Glutamatergic neuron (in vitro differentiated cells): ENCODE measurements at regions not wholly inside any gene's neighbourhood (a gene's known extent, or its start where the extent isn't known, plus 50 kb on each side); places are given as distances from the start of the nearest gene placed in this dataset.

Source experiments
- DNase-seq: peaks from one replicate; pipeline ENCODE4 v3.0.0; 2022
- H3K27ac Mint-ChIP-seq: one replicate; pipeline ENCODE4 v1.8.0; 2020; ENCODE audit warnings: mild to moderate bottlenecking, mixed read lengths, inconsistent platforms; ENCODE audit not compliant: unreplicated experiment
- H3K27me3 Mint-ChIP-seq: one replicate; pipeline ENCODE4 v1.8.0; 2020; ENCODE audit warnings: mild to moderate bottlenecking, moderate library complexity, mixed read lengths, inconsistent platforms; ENCODE audit not compliant: unreplicated experiment
- H3K36me3 Mint-ChIP-seq: one replicate; pipeline ENCODE4 v1.8.0; 2020; ENCODE audit warnings: mild to moderate bottlenecking, mixed read lengths, inconsistent platforms; ENCODE audit not compliant: unreplicated experiment
- H3K4me1 Mint-ChIP-seq: one replicate; pipeline ENCODE4 v1.8.0; 2020; ENCODE audit warnings: mild to moderate bottlenecking, low read depth, mixed read lengths, inconsistent platforms; ENCODE audit not compliant: unreplicated experiment
- H3K4me3 Mint-ChIP-seq: one replicate; pipeline ENCODE4 v1.8.0; 2020; ENCODE audit warnings: mild to moderate bottlenecking, mixed read lengths, inconsistent platforms; ENCODE audit not compliant: unreplicated experiment
- H3K9me3 Mint-ChIP-seq: one replicate; pipeline ENCODE4 v1.8.0; 2020; ENCODE audit warnings: mild to moderate bottlenecking, moderate library complexity, mixed read lengths, inconsistent platforms; ENCODE audit not compliant: unreplicated experiment
- TF ChIP-seq, protein P1 (sequence below): fragments of 200-600 bp; sonication (generic); IDR thresholded peaks from one replicate; pipeline ENCODE4 v1.5.0; 2021; ENCODE audit not compliant: partially characterized antibody, unreplicated experiment

DNA sequence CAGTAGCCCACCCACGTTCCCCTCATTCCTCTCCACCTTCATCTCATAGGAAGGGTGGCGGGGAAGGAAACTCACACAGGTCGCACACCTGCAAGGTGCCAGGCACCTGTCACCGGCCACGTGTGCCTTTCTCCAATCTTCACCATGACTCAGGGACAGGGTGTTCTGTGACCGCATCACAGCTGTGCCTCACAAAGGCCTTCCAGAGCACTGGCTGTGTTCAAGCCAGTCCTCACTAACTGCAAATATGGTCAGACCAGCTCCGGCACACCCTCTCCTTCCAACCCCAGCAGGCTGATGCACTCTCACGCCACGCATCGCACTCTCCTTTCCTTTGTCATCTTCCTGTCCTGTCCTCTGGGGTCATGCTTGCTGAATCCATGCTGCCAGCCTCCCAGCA is 415.9 kb downstream of the IRS2 start:
- Mint-ChIP-seq H3K9me3 (peaks cover 14% of the 10 kb centered on the region), H3K27me3 (peaks cover 8% of the 10 kb centered on the region), H3K4me1 (peaks cover 57% of the 10 kb centered on the region), H3K4me3 (peak overlapping the region; percentile 49), H3K36me3 (no peaks in the 10 kb centered on the region), H3K27ac (peak overlapping the region; percentile 74)
- DNase-seq = no peak
- TF ChIP-seq, protein P1, sequence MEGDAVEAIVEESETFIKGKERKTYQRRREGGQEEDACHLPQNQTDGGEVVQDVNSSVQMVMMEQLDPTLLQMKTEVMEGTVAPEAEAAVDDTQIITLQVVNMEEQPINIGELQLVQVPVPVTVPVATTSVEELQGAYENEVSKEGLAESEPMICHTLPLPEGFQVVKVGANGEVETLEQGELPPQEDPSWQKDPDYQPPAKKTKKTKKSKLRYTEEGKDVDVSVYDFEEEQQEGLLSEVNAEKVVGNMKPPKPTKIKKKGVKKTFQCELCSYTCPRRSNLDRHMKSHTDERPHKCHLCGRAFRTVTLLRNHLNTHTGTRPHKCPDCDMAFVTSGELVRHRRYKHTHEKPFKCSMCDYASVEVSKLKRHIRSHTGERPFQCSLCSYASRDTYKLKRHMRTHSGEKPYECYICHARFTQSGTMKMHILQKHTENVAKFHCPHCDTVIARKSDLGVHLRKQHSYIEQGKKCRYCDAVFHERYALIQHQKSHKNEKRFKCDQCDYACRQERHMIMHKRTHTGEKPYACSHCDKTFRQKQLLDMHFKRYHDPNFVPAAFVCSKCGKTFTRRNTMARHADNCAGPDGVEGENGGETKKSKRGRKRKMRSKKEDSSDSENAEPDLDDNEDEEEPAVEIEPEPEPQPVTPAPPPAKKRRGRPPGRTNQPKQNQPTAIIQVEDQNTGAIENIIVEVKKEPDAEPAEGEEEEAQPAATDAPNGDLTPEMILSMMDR = no peak

DNA sequence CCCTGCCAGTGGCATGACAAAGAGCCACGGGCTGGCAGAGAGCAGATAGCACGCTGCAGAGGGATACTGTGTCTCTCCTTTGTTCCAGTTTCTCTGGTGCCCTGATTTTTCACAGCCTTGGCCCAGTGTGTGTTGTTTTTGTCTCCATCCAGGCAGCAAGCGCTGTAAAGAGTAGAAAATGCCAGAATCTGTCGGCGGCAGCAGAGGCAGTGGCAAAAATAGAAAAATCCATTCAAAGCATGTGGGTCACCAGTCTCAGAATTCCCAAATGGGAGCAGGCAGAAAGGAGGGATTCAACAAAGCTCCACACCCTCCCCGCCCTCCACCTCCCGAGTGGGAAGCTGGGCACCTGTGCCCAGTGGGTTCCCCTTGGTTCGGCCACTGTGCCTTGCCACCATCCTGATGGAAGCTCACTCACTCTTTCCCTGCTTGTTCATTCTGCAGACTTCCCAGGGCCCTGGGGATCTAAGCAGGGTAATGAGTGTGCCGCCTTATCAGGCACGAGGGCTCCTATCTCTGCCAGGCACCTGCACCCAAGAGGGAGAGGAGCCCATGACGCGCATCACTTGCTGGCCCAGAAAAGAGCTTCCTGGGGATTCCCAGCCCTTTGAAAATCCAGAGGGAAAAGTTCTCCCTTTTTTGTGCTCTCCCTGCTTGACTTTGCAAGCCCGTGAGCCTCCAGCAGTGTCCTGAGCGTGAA is 416.9 kb downstream of the IRS2 start:
- Mint-ChIP-seq H3K4me1 (peaks cover 48% of the 10 kb centered on the region), H3K9me3 (peaks cover 11% of the 10 kb centered on the region), H3K27ac (peak overlapping the region; percentile 82), H3K4me3 (peak overlapping the region; percentile 46), H3K27me3 (peaks cover 8% of the 10 kb centered on the region), H3K36me3 (no peaks in the 10 kb centered on the region)
- TF ChIP-seq, protein P1 = no peak
- no peak for DNase-seq

DNA sequence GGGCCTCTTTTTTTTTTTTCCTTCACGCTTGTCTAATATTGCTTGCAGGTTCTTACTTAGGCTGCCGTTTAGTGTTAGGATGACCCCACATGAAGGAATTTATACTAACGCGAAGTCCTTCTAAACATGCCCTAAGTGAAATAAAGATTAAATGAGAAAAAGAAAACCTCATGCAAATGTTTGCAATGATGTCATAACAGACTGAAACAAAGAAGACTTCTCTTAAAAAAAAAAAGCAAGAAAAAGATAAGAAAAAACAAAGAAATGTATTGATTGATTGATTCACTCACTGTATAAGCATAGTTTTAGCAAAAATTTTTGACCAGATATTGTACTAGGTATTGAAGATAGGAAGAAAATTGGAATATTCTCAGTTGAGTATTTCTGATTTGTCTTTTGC is 418.2 kb downstream of the IRS2 start:
- Mint-ChIP-seq H3K9me3 (peaks cover 10% of the 10 kb centered on the region), H3K4me1 (peaks cover 39% of the 10 kb centered on the region)
- DNase-seq = no peak

DNA sequence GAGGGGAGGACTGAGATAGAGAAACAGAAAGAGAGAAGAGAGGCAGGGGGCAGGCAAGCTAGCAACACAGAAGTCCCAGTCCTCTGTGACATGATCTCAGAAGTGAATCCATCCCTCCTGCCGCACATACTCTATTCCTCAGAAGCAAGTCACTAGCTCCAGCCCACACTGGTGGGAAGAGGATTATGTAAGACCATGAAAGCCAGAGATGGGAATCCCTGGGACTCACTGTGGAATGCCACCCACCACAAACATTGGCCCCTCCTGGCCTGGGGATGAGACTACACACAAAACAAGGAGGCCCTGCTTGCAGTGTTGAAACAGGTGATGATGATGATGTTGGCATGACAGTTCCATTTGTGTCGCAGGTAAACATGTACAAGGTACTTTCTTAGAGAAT is 419.9 kb downstream of the IRS2 start:
- H3K27ac Mint-ChIP-seq = no peak overlapping the region
- H3K4me3 Mint-ChIP-seq = no peak overlapping the region
- no peak for DNase-seq
- H3K9me3 Mint-ChIP-seq = peaks cover 9% of the 10 kb centered on the region
- no peaks in the 10 kb centered on the region for H3K36me3 Mint-ChIP-seq
- peaks cover 52% of the 10 kb centered on the region for H3K4me1 Mint-ChIP-seq
- peaks cover 8% of the 10 kb centered on the region for H3K27me3 Mint-ChIP-seq
- TF ChIP-seq, protein P1 = no peak

More for the DNA sequence above, 418.2 kb downstream of the IRS2 start:
- Mint-ChIP-seq H3K27ac (no peak overlapping the region), H3K27me3 (peaks cover 8% of the 10 kb centered on the region), H3K4me3 (no peak overlapping the region), H3K36me3 (no peaks in the 10 kb centered on the region)
- TF ChIP-seq, protein P1 = no peak

DNA sequence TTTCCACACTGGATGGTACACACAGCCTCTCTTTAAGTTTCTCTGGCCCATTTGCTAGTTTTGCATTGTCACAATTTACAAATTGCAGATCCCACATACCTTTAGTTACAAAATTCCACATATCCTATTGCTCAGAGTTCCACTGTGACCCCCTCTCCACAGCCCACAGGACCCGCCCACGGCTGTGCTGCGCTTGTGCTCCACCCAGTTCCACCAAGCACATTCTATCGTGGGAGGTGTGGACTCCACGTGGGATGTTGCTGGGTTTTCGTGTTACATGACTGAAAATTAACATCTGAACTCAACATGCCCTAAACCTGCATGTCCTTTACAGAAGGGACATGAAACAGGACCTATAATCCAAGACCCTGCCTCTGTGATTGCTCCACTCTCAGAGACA is 423.0 kb downstream of the IRS2 start:
- TF ChIP-seq, protein P1 = no peak
- no peak for DNase-seq
- peaks cover 29% of the 10 kb centered on the region for H3K4me1 Mint-ChIP-seq
- peaks cover 2% of the 10 kb centered on the region for H3K27me3 Mint-ChIP-seq
- H3K9me3 Mint-ChIP-seq = peaks cover 6% of the 10 kb centered on the region
- H3K27ac Mint-ChIP-seq = no peak overlapping the region
- H3K36me3 Mint-ChIP-seq = no peaks in the 10 kb centered on the region
- no peak overlapping the region for H3K4me3 Mint-ChIP-seq
